GM20000 (cell line): ENCODE measurements at regions not wholly inside any gene's neighbourhood (a gene's known extent, or its start where the extent isn't known, plus 50 kb on each side); places are given as distances from the start of the nearest gene placed in this dataset.

Source experiments
- DNase-seq: peaks from one replicate; pipeline ENCODE4 v3.0.0; 2012; ENCODE audit warnings: low spot score
- CTCF ChIP-seq: IDR thresholded peaks from 2 replicates; pipeline ENCODE4 v1.5.1; 2012; ENCODE audit warnings: mild to moderate bottlenecking, control low read depth; ENCODE audit errors: extremely low read depth, missing control alignments

GRCh38 chr13:68030152-68030809 is 800.1 kb upstream of the PCDH9 start:
- DNase-seq, result no peak
- TF ChIP-seq CTCF, result no peak

- DNase-seq, result no peak
- no peak for TF ChIP-seq CTCF
Observed at GRCh38 chr13:68028701-68029100, 798.6 kb upstream of the PCDH9 start.

- no peak for DNase-seq
- TF ChIP-seq CTCF, result no peak
Observed at GRCh38 chr13:68027306-68027705, 797.2 kb upstream of the PCDH9 start.

- no peak for TF ChIP-seq CTCF
- no peak for DNase-seq
Observed at GRCh38 chr13:68026077-68026476, 795.9 kb upstream of the PCDH9 start.

DNA sequence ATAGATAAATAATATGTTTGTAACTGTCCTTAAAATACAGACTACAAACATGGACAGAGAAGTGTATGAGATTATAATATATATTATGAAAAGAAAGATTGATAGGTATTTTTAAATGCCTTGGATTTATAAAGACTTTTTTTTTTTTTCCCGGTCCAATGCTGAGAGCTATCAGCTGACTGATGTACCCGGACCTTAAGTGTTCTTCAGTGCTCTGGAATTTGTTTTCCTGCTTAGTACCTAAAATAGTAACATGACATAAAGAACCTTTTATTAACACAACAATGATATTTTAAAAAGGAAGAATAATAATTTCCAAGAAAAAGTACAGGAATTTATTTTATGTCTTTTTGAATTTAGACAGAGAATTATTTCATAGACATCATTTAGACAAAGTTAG is 795.5 kb upstream of the PCDH9 start:
- TF ChIP-seq CTCF, result no peak
- DNase-seq, result no peak

DNA sequence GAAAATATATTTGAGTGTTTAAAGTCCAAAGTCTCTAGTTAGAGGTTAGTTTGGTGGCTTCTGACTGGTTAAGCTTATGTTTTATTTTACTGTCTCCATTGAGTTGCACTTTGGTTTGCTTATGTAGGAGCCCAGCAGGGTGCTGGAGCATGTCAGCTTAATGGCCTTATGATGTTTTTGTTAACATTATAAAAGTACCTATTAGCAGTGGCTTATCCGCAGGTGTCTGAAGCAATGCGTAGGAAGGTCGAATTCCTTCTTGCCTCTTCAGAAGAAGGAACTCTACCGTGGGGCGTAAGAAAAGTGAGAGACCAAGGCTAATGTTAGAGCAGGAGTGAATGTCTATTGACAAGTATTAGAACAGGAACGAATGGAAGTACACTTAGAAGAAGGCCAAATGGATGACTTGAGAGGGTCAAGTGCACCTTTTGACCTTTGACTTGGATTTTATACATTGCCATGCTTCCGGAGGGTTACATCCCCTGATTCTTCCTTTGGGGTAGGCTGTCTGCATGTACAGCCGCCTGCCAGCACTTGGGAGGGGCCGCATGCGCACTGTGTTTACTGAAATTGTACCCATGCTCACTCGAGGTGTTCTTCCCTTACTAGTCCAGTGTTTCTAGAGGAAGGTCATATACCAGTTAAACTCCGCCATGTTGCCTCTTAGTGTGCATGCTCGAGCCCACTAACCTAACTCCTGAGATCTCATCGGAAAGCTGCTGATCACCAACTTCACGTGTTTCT is 793.9 kb upstream of the PCDH9 start:
- TF ChIP-seq CTCF, result no peak
- DNase-seq, result no peak

- DNase-seq, result no peak
- no peak for TF ChIP-seq CTCF
Observed at GRCh38 chr13:68019901-68020300, 789.8 kb upstream of the PCDH9 start.
